Astrocyte of the cerebellum (primary cell): ENCODE measurements at regions not wholly inside any gene's neighbourhood (a gene's known extent, or its start where the extent isn't known, plus 50 kb on each side); places are given as distances from the start of the nearest gene placed in this dataset.

Experiments used
- DNase-seq: peaks from one replicate; pipeline ENCODE4 v3.0.0-alpha.2; 2011; ENCODE audit warnings: low read depth
- H3K4me3 ChIP-seq: 2 replicates; pipeline ENCODE4 v1.5.1; 2011; ENCODE audit warnings: mild to moderate bottlenecking, low read depth, low read length, moderate library complexity
- CTCF ChIP-seq: IDR thresholded peaks from 2 replicates; pipeline ENCODE4 v1.5.1; 2012; ENCODE audit warnings: low read length, low read depth, moderate library complexity, mild to moderate bottlenecking; ENCODE audit errors: missing control alignments
- in situ Hi-C: cut with HindIII; loops from 2 replicates; pipeline ENCODE4 v1.10.0; 2017; ENCODE audit warnings: low sequenced_read_pairs

GRCh38 chr9:27945386-27945785 is 372.1 kb upstream of the C9orf72 start:
- DNase-seq = no peak
- in situ Hi-C loops = no loop called here
- TF ChIP-seq CTCF = no peak
- no peak overlapping the region for H3K4me3 ChIP-seq

GRCh38 chr9:27950382-27950781 is 377.1 kb upstream of the C9orf72 start:
- no peak for TF ChIP-seq CTCF
- in situ Hi-C loops = no loop called here

DNA sequence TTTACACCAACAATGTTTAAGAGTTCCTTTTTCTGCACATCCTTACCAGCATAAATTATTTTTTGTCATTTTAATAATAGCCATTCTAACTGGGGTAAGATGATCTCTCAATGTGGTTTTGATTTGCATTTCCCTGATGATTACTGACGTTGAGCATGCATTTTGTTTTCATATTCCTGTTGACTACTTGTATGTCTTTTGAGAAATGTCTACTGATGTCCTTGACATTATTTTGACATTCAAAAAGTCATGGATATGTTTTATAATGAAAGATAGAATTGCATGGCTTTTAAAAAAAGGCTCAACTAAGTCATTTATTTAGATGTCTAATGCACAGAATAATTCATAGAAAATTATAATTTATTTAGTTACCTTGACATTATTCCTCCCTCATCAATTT is 381.6 kb upstream of the C9orf72 start:
- DNase-seq = no peak
- no peak overlapping the region for H3K4me3 ChIP-seq
- in situ Hi-C loops = no loop called here
- TF ChIP-seq CTCF = no peak

More at GRCh38 chr9:27950382-27950781, 377.1 kb upstream of the C9orf72 start:
- no peak for DNase-seq
- H3K4me3 ChIP-seq = no peak overlapping the region

GRCh38 chr9:27963836-27964235 is 390.6 kb upstream of the C9orf72 start:
- H3K4me3 ChIP-seq = no peak overlapping the region
- no peak for DNase-seq
- no peak for TF ChIP-seq CTCF
- in situ Hi-C loops = no loop called here

DNA sequence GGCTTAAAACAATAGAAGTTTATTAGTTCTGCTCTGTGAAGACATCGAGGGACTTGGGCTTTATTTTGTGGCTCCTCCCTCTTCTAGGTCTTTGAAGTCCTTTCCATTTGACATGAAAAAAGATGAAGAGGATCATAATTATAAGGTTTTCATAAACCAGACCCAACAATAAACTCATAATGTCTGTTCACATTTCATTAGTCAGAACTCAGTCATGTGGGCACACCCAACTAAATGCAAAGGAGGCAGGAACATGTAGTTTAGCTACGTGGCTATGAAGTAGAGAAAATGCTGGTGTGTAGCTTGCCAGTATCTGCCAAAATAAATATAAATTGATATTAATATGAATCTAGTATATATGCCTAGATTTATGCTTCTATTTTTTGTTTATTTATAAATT is 393.9 kb upstream of the C9orf72 start:
- no peak for DNase-seq
- no peak overlapping the region for H3K4me3 ChIP-seq
- in situ Hi-C loops = no loop called here
- no peak for TF ChIP-seq CTCF

GRCh38 chr9:27977931-27978330 is 404.6 kb upstream of the C9orf72 start:
- DNase-seq = no peak
- no peak for TF ChIP-seq CTCF
- in situ Hi-C loops = no loop called here
- H3K4me3 ChIP-seq = no peak overlapping the region

GRCh38 chr9:27985714-27986113 is 412.4 kb upstream of the C9orf72 start:
- TF ChIP-seq CTCF = no peak
- DNase-seq = no peak
- in situ Hi-C loops = no loop called here
- no peak overlapping the region for H3K4me3 ChIP-seq
